ENCODE measurements at regions not wholly inside any gene's neighbourhood (a gene's known extent, or its start where the extent isn't known, plus 50 kb on each side); places are given as distances from the start of the nearest gene placed in this dataset.

GRCh38 chr7:119594956-119595355 is 678.0 kb upstream of the KCND2 start:
- Histone ChIP-seq H3K9me3 (no peaks in the 10 kb centered on the region), H3K27me3 (no peaks in the 10 kb centered on the region), H3K27ac (no peak overlapping the region), H3K36me3 (no peaks in the 10 kb centered on the region), H3K4me1 (no peaks in the 10 kb centered on the region), H3K4me3 (no peak overlapping the region)
- 49% methylated on average over 4 of the region's 4 CpGs for WGBS
- no peak for DNase-seq (ENCODE audit: low spot score in 2 of 2)
- TF ChIP-seq CTCF (IDR thresholded peaks at IDR 0.05) (no peak), POLR2A (IDR thresholded peaks at IDR 0.05) (no peak), EP300 (IDR thresholded peaks at IDR 0.05) (no peak), POLR2AphosphoS5 (IDR thresholded peaks at IDR 0.05) (no peak)

DNA sequence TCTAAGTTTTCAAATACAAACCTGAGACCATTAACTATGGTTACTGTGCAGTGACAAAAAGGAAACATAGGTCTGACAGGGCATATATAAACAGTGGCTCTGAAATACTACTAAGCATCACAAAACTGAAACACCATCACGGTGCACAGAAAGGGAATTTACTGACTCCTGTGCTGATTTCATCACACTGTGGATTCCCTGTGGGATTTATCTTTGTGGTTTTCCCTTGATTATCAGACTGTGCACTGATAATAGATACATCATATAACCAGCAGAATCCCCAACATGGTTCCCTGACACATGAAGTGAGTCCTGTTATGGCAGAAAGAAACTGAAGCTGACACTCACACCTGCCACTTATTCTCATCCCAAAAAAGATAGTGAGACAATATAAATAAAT is 676.3 kb upstream of the KCND2 start:
- Histone ChIP-seq H3K4me3 (no peak overlapping the region), H3K4me1 (no peaks in the 10 kb centered on the region), H3K27ac (no peak overlapping the region), H3K27me3 (no peaks in the 10 kb centered on the region), H3K9me3 (no peaks in the 10 kb centered on the region), H3K36me3 (no peaks in the 10 kb centered on the region)
- WGBS: 68% methylated on average over 1 of the region's 1 CpG
- no peak for TF ChIP-seq POLR2AphosphoS5 (IDR thresholded peaks at IDR 0.05)
- TF ChIP-seq EP300 (IDR thresholded peaks at IDR 0.05): no peak
- TF ChIP-seq CTCF (IDR thresholded peaks at IDR 0.05): no peak
- TF ChIP-seq POLR2A (IDR thresholded peaks at IDR 0.05): no peak
- no peak for DNase-seq (ENCODE audit: low spot score in 2 of 2)

DNA sequence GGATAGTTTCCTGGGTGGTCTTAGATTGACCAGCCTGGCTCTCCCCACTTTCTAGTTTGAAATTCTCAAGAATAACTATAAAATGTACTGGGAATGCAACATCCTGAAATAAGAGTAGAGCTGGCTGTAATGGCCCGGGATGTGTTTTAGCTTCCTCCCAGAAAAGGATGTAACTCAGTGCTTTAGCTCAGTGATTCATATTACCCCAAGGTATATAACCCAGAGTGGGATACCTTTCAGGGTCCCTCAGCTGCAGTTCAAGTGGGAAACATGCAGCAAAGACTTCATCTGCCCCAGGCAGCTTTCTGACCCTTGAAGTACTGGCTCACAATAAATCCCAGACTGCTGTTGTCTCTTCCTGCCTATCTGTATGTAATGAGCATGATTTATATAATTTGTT is 666.7 kb upstream of the KCND2 start:
- H3K27me3 ChIP-seq: no peaks in the 10 kb centered on the region
- no peaks in the 10 kb centered on the region for H3K36me3 ChIP-seq
- H3K4me3 ChIP-seq: no peak overlapping the region
- no peaks in the 10 kb centered on the region for H3K9me3 ChIP-seq
- DNase-seq (ENCODE audit: low spot score in 2 of 2): no peak
- no peaks in the 10 kb centered on the region for H3K4me1 ChIP-seq
- no peak for TF ChIP-seq POLR2AphosphoS5 (IDR thresholded peaks at IDR 0.05)
- TF ChIP-seq CTCF (IDR thresholded peaks at IDR 0.05): no peak
- no peak for TF ChIP-seq POLR2A (IDR thresholded peaks at IDR 0.05)
- no peak for TF ChIP-seq EP300 (IDR thresholded peaks at IDR 0.05)
- WGBS: 77% methylated on average over 1 of the region's 1 CpG
- H3K27ac ChIP-seq: no peak overlapping the region

- Histone ChIP-seq H3K27ac (no peak overlapping the region), H3K27me3 (no peaks in the 10 kb centered on the region), H3K9me3 (no peaks in the 10 kb centered on the region), H3K4me3 (no peak overlapping the region), H3K36me3 (no peaks in the 10 kb centered on the region), H3K4me1 (no peaks in the 10 kb centered on the region)
- TF ChIP-seq EP300 (IDR thresholded peaks at IDR 0.05) (no peak), POLR2A (IDR thresholded peaks at IDR 0.05) (no peak), CTCF (IDR thresholded peaks at IDR 0.05) (no peak), POLR2AphosphoS5 (IDR thresholded peaks at IDR 0.05) (no peak)
- 68% methylated on average over 4 of the region's 4 CpGs for WGBS
- DNase-seq (ENCODE audit: low spot score in 2 of 2): no peak
These were observed 652.2 kb upstream of the KCND2 start for GRCh38 chr7:119620769-119621168.

- Histone ChIP-seq H3K9me3 (no peaks in the 10 kb centered on the region), H3K27me3 (no peaks in the 10 kb centered on the region), H3K4me1 (no peaks in the 10 kb centered on the region), H3K27ac (no peak overlapping the region), H3K4me3 (no peak overlapping the region), H3K36me3 (no peaks in the 10 kb centered on the region)
- TF ChIP-seq CTCF (IDR thresholded peaks at IDR 0.05): no peak
- no peak for TF ChIP-seq POLR2AphosphoS5 (IDR thresholded peaks at IDR 0.05)
- TF ChIP-seq EP300 (IDR thresholded peaks at IDR 0.05): no peak
- TF ChIP-seq POLR2A (IDR thresholded peaks at IDR 0.05): no peak
- 80% methylated on average over 1 of the region's 1 CpG for WGBS
- DNase-seq (ENCODE audit: low spot score in 2 of 2): no peak
These were observed 649.5 kb upstream of the KCND2 start for GRCh38 chr7:119623427-119623826.
